ENCODE measurements at regions not wholly inside any gene's neighbourhood (a gene's known extent, or its start where the extent isn't known, plus 50 kb on each side); places are given as distances from the start of the nearest gene placed in this dataset.

DNA sequence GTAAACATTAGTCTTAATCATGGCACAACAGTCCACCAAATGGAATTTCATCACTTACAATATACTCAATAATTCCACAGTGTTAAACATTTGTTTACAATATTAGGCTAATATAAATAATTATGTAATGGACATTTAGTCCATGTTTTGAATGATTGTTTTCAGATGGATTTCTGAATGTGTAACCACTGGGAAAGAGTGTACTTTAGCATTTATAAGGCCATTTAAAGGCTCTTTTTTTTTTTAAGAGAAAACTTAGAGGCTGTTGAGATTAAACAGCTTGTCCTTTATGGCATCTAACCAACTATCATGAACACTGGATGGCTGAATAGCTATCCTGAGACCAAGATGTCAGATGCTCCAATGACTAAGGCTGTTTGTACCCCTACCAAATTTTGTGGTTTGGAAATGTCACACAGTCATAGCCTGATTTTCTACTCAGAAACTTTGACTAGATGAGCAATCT, 248.3 kb upstream of the GLI3 start:
- no peak for DNase-seq
- H3K9ac ChIP-seq (ENCODE audit: extremely low read depth, low read length, poor library complexity, severe bottlenecking): no peak overlapping the region
- no peak overlapping the region for H3K4me3 ChIP-seq (ENCODE audit: low read length)
- H3K4me1 ChIP-seq (ENCODE audit: control insufficient read depth, insufficient read depth, low read length): no peaks in the 10 kb centered on the region
- Mint-ChIP-seq H3K27me3 (ENCODE audit: insufficient read depth) (peaks cover 4% of the 10 kb centered on the region), H3K27ac (no peak overlapping the region), H3K36me3 (ENCODE audit: low read depth) (no peaks in the 10 kb centered on the region), H3K9me3 (no peaks in the 10 kb centered on the region), H3K4me3 (no peak overlapping the region), H3K4me1 (no peaks in the 10 kb centered on the region)
- H3K27me3 ChIP-seq (ENCODE audit: control insufficient read depth, insufficient read depth, low read length, poor library complexity, severe bottlenecking): no peaks in the 10 kb centered on the region
- no peak overlapping the region for H3K27ac ChIP-seq (ENCODE audit: low read depth, low read length)
- H3K36me3 ChIP-seq (ENCODE audit: control insufficient read depth, insufficient read depth, low read length): no peaks in the 10 kb centered on the region
- TF ChIP-seq, protein P1, sequence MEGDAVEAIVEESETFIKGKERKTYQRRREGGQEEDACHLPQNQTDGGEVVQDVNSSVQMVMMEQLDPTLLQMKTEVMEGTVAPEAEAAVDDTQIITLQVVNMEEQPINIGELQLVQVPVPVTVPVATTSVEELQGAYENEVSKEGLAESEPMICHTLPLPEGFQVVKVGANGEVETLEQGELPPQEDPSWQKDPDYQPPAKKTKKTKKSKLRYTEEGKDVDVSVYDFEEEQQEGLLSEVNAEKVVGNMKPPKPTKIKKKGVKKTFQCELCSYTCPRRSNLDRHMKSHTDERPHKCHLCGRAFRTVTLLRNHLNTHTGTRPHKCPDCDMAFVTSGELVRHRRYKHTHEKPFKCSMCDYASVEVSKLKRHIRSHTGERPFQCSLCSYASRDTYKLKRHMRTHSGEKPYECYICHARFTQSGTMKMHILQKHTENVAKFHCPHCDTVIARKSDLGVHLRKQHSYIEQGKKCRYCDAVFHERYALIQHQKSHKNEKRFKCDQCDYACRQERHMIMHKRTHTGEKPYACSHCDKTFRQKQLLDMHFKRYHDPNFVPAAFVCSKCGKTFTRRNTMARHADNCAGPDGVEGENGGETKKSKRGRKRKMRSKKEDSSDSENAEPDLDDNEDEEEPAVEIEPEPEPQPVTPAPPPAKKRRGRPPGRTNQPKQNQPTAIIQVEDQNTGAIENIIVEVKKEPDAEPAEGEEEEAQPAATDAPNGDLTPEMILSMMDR (conservative IDR thresholded peaks at IDR 0.05): no peak
- H3K9me3 ChIP-seq (ENCODE audit: control insufficient read depth, low read length): no peaks in the 10 kb centered on the region

- no peak overlapping the region for H3K27ac Mint-ChIP-seq
- H3K4me1 Mint-ChIP-seq: peaks cover 2% of the 10 kb centered on the region
- Histone ChIP-seq H3K36me3 (ENCODE audit: control insufficient read depth, insufficient read depth, low read length) (no peaks in the 10 kb centered on the region), H3K4me1 (ENCODE audit: control insufficient read depth, insufficient read depth, low read length) (no peaks in the 10 kb centered on the region), H3K9ac (ENCODE audit: extremely low read depth, low read length, poor library complexity, severe bottlenecking) (no peak overlapping the region), H3K9me3 (ENCODE audit: control insufficient read depth, low read length) (no peaks in the 10 kb centered on the region), H3K4me3 (ENCODE audit: low read length) (no peak overlapping the region), H3K27ac (ENCODE audit: low read depth, low read length) (no peak overlapping the region), H3K27me3 (ENCODE audit: control insufficient read depth, insufficient read depth, low read length, poor library complexity, severe bottlenecking) (no peaks in the 10 kb centered on the region)
- no peak for DNase-seq
- H3K36me3 Mint-ChIP-seq (ENCODE audit: low read depth): no peaks in the 10 kb centered on the region
- 90 to 97% methylated on average over 4 of the region's 4 CpGs for WGBS, 2 experiments (ENCODE audit: insufficient coverage in 1 of 2, insufficient read length in 1 of 2)
- H3K27me3 Mint-ChIP-seq (ENCODE audit: insufficient read depth): peaks cover 2% of the 10 kb centered on the region
- H3K9me3 Mint-ChIP-seq: no peaks in the 10 kb centered on the region
- H3K4me3 Mint-ChIP-seq: no peak overlapping the region
- TF ChIP-seq, protein P1 (conservative IDR thresholded peaks at IDR 0.05): no peak
Measured at GRCh38 chr7:42483886-42484285, 246.9 kb upstream of the GLI3 start.

GRCh38 chr7:42479816-42480633, 243.0 kb upstream of the GLI3 start:
- Mint-ChIP-seq H3K27me3 (ENCODE audit: insufficient read depth) (peaks cover 2% of the 10 kb centered on the region), H3K27ac (no peak overlapping the region)

More at GRCh38 chr7:42479816-42480633, 243.0 kb upstream of the GLI3 start:
- H3K9me3 Mint-ChIP-seq: no peaks in the 10 kb centered on the region
- H3K9me3 ChIP-seq (ENCODE audit: control insufficient read depth, low read length): no peaks in the 10 kb centered on the region
- no peak overlapping the region for H3K9ac ChIP-seq (ENCODE audit: extremely low read depth, low read length, poor library complexity, severe bottlenecking)
- no peaks in the 10 kb centered on the region for H3K4me1 ChIP-seq (ENCODE audit: control insufficient read depth, insufficient read depth, low read length)
- no peaks in the 10 kb centered on the region for H3K27me3 ChIP-seq (ENCODE audit: control insufficient read depth, insufficient read depth, low read length, poor library complexity, severe bottlenecking)
- H3K4me3 Mint-ChIP-seq: no peak overlapping the region
- WGBS, 2 experiments (ENCODE audit: insufficient coverage in 1 of 2, insufficient read length in 1 of 2): 89 to 90% methylated on average over 7 to 9 of the region's 9 CpGs
- H3K4me3 ChIP-seq (ENCODE audit: low read length): no peak overlapping the region
- DNase-seq: no peak
- peaks cover 2% of the 10 kb centered on the region for H3K4me1 Mint-ChIP-seq
- H3K36me3 ChIP-seq (ENCODE audit: control insufficient read depth, insufficient read depth, low read length): no peaks in the 10 kb centered on the region
- no peak overlapping the region for H3K27ac ChIP-seq (ENCODE audit: low read depth, low read length)
- TF ChIP-seq, protein P1 (conservative IDR thresholded peaks at IDR 0.05): no peak
- no peaks in the 10 kb centered on the region for H3K36me3 Mint-ChIP-seq (ENCODE audit: low read depth)

Measured in endodermal cell (in vitro differentiated cells).